Dedifferentiated amniotic fluid mesenchymal stem cell (primary cell): ENCODE measurements at regions not wholly inside any gene's neighbourhood (a gene's known extent, or its start where the extent isn't known, plus 50 kb on each side); places are given as distances from the start of the nearest gene placed in this dataset.
"Not testable (repeated sequence)": the region's sequence is repeated elsewhere in the genome, so short reads cannot be mapped to it uniquely, and the experiment has no call there.

Experiments
- DNase-seq: peaks from one replicate; pipeline ENCODE4 v3.0.0-alpha.2; 2016; ENCODE audit errors: extremely low spot score

DNA sequence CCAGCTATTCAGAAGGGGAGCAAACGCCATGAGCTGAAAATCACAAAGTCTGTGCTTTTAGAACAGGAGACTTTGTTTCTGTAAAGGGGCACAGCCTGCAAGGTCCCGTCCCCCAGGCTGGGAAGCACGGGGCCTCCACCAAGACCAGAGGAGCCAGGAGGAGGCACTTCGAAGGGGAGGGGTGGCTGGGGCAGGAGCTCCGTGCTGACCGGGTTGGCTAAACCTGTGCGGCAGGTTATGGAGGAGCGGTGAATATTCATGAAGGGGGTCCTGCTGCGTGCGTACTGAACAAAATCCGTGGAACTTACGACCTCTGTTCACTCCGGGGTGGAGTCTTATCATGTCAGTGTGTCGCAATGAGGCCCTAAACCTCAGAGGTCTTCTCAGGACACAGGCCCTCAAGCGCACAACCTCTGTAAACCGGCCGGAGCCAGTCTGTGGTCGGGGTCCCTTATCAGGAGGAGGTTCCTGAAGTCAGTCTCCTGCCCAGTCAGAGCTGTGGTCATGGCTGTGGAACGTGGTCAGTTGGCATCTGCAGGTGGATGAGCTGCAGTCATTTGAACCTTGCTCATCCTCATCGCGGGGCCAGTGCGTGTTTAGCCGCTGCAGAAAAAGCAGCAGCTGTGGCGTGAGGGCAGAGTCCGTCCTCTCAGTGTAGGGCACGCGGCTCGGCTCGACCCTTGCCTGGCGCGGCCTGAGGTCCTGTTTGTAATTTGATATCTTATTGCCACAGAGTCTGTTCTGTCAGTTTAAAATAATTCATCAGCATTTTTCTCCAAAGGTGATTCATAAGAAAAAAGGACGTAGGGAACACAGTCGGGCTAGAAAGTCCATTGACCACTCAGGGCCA lies 5507.7 kb upstream of the TPTE start:
- DNase-seq: not testable (repeated sequence)

DNA sequence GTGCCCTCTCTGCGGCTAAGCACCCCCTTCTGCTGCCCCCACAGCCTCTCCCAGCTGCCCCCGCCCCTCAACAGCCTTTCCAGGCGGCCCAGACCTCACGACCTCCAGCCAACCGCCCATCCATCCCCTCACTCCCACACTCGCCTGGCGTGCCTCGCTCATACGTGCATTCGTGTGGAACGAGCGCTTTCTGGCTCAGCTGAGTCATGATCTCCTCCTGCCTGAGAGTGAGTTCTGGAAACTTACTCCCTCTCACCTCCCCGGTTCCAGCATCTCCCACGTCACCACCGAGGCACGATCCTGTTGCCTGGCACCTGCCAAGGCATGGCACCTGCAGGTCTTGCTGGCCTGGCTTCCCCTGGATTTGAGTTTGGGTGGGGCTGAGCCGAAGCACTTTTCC lies 5506.2 kb upstream of the TPTE start:
- DNase-seq: not testable (repeated sequence)

DNA sequence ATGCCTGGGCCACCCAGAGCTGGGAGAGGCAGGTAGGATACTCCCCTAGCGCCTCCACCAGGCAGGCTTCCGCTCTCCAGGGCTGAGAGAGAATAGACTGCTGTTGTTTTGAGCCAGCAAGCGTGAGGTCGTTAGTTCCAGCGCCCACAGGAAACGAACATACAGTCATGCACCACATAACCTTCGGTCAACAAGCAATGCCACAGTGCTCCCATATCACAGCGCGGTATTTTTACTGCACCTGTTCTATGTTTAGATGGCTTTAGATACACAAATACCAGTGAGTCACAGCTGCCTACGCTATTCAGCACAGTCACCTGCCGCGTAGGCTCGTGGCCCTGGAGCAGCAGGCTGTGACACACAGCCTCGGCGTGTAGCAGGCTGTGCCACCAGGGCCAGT lies 5502.3 kb upstream of the TPTE start:
- DNase-seq: not testable (repeated sequence)

DNA sequence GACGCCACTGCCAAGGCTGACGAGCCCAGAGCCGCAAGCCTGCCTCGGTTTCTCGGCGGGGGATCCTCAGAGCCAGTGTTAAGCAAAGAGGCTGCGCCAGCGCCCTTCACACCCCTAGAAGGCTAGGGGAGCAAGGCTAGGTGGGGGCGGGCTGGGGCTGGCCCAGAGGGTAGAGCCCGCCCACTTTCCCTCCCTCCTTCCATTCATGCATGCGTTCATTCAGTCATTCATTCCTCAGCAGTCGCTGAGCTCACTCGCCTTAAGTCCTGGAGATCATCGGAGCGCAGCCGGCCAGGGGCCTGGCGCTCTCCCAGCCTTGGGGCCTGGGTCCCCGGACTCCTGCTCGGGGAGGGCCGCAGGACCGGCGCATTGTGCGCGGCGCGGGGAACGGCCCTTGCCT lies 5499.6 kb upstream of the TPTE start:
- not testable (repeated sequence) for DNase-seq

DNA sequence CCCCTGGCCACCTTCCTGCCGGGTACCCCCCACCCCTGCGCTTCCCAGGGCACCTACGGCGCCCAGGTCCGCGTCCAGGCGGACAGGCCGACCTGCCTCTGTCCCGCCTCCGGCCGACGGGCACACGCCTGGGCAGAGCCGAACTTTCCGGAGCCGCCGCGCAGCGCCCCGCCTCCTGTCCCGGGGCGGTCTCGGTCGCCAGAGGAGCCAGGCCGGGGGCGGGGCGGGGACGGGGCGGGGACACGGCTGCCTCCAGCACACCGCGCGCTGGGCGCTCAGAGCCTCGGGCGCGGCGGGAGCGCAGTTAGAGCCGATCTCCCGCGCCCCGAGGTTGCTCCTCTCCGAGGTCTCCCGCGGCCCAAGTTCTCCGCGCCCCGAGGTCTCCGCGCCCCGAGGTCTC lies 5499.1 kb upstream of the TPTE start:
- DNase-seq: not testable (repeated sequence)

DNA sequence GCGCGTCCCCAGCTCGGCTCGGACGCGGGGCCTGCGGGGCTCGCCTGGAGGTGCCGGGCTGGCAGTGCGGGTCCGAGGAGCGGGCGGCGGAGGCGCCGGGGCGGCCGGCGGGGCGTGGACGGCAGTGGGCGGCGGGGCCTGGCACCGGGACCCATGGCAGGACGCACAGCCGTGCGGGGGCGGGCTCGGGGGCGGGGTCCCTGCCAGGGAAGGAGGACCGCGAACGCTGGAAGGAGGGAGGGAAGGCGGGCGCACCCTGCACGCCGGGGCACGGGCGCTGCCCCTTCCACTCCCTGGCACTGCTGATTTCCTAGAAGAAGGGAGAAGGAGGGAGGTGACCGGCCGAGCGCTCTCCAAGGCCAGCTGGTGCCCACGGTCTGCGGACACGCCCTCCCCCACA lies 5498.6 kb upstream of the TPTE start:
- DNase-seq: not testable (repeated sequence)

DNA sequence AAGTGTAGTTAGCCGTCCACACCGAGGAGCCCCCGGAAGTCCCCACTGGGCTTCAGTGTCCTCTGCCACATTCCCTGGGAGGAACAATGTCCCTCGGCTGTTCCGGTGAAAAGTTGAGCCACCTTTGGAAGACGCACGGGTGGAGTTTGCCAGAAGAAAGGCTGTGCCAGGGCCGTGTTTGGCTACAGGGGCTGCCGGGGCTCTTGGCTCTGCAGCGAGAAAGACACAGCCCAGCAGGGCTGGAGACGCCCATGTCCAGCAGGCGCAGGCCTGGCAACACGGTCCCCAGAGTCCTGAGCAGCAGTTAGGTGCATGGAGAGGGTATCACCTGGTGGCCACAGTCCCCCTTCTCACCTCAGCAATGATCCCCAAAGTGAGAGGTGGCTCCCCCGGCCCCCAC lies 5486.2 kb upstream of the TPTE start:
- DNase-seq: not testable (repeated sequence)

DNA sequence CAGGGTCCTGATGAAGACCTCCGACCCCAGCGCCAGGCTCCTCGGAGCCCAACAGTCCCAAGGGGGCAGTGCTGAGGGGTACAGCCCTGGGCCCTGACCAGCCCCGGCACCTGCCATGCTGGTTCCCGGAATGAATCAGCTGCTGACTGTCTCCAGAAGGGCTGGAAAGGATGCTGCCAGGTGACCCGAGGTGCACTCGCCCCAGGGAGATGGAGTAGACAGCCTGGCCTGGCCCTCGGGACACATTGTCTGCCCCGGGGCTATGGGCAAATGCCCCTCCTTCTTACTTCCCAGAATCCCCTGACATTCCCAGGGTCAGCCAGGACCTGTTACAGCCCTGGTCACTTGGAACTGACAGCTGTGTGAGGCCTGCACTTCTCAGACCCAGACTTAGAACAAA lies 5485.8 kb upstream of the TPTE start:
- DNase-seq: not testable (repeated sequence)

DNA sequence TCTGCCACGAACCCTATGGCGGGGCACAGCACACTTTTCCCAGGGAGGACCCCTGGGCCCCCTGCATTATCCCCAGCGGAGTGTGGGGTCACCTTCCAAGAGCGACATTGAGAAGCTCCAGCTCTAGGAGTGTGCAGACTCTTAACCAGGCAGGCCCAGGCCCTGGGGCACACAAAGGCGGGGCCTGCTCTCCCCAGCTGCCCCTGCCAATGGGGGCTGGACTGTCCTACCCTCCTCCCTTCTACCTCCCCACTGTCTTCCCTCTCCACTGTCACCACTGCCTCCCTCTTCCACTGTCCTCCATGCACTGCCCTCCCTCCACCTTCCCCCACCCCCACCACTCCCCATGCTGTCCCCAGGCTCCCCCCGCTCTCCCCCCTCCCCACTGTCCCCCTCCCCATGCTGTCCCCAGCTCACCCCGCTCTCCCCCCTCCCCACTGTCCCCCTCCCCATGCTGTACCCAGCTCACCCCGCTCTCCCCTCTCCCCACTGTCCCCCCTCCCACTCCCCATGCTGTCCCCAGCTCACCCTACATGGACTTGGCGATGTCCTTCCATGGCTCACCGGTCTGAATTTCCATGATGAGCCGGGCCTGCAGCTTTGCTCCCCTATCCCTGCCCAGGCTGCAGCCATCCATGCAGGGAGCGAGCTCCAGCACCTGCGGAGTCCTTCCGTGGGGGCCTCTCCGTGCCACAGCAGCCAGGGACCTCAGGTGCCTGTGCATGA lies 5483.6 kb upstream of the TPTE start:
- not testable (repeated sequence) for DNase-seq

DNA sequence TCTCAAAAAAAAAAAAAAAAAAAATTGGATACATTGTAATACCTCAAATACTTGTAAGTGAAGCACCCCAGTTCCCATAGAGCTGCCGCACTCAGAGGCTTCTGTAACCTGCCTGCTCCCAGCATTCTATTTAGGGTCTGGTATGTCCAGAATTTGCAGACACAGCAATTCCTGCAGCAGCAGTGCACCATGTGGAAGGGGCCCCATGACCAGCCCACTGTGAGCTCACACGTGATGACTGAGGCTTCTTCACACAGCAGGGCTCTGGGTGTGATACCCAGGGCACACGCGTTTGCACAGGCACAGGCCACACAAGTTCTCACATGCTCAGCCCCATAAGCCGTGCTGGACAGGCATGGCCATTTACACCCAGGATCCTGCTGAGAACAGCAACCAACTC lies 5481.5 kb upstream of the TPTE start:
- not testable (repeated sequence) for DNase-seq

DNA sequence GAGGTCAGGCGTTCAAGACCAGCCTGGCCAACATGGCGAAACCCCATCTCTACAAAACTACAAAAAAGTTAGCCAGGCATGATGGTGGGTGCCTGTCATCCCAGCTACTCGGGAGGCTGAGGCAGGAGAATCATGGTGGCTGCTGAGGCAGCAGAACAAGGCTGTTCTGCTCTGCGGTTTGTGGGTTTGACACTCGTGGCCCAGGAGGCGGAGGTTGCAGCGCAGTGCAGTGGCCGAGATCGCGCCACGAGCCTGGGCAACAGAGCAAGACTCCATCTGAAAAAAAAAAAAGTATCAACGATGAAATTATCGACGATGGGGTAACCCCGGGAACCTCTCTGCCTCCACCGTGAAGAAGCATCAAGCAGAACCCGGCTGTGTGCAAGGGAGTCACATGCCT lies 5478.8 kb upstream of the TPTE start:
- not testable (repeated sequence) for DNase-seq

DNA sequence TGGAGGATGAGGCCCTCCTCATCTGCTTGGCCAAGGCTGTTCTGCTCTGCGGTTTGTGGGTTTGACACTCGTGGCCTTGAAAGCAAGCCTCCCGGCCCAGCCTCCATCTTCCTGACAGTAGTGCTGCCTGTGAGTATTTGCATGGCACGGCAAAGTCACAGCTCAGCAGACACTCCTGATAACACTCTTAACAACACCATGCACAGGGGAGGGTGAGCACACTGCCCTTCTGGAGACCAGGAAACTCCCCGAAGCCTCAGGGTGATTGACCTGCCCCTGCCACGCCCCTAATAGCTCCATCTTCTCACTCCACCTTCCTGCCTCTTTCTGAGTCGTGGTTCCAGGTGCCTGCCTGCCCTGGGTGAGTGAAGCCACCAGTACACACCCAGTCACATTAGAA lies 5476.6 kb upstream of the TPTE start:
- not testable (repeated sequence) for DNase-seq

DNA sequence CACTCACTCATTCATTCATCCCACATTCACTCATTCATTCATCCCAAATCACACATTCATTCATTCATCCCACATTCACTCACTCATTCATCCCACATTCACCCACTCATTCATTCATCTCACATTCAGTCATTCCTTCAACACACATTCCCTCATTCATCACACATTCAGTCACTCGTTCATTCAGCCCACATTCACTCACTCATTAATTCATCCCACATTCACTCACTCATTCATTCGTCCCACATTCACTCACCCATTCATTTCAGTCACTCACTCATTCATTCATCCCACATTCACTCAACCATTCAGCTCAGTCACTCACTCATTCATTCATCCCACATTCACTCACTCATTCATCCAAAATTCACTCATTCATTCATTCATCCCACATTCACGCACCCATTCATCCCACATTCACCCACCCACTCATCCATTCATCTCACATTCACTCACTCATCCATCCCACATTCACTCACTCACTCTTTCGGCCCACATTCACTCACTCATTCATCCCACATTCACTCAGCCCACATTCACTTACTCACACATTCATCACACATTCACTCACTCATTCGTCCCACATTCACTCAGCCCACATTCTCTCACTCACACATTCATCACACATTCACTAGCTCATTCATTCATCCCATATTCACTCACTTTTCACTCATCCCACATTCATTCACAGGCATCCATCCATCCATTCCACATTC lies 5469.9 kb upstream of the TPTE start:
- DNase-seq: not testable (repeated sequence)

DNA sequence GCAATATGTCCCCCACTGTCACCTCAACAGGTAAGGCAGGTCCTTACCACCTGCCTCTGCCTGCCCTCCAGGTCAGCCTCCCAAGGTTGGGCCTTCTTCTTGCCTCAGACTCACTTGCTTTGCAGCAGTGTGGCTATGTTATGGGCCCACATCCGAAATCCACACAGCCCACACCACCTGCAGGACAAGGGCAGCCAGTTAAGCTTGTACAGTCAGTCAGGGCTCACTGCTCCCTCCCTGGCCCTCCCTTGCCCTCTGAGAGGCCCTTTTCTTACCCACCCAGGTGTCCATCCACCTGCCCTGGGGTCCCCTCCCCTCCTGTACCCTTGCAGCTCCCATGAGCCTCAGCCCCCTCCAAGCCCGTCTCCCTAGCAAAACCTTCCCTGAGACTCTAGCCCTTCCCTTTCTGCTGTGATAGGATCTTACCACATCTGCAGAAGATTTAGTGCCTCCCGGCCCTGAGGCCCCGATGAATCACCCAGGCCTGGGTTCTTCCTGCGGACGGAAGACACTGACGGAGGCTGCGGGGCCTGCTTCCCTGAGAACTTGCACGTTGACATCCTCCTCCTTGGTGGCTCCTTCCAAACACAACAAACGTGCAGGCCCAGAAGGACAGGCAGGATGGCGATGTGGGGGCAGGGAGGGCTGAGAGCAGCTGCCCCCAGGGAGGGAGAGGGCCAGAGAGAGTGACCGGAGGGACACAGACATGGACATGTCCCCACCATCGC lies 5466.2 kb upstream of the TPTE start:
- not testable (repeated sequence) for DNase-seq

DNA sequence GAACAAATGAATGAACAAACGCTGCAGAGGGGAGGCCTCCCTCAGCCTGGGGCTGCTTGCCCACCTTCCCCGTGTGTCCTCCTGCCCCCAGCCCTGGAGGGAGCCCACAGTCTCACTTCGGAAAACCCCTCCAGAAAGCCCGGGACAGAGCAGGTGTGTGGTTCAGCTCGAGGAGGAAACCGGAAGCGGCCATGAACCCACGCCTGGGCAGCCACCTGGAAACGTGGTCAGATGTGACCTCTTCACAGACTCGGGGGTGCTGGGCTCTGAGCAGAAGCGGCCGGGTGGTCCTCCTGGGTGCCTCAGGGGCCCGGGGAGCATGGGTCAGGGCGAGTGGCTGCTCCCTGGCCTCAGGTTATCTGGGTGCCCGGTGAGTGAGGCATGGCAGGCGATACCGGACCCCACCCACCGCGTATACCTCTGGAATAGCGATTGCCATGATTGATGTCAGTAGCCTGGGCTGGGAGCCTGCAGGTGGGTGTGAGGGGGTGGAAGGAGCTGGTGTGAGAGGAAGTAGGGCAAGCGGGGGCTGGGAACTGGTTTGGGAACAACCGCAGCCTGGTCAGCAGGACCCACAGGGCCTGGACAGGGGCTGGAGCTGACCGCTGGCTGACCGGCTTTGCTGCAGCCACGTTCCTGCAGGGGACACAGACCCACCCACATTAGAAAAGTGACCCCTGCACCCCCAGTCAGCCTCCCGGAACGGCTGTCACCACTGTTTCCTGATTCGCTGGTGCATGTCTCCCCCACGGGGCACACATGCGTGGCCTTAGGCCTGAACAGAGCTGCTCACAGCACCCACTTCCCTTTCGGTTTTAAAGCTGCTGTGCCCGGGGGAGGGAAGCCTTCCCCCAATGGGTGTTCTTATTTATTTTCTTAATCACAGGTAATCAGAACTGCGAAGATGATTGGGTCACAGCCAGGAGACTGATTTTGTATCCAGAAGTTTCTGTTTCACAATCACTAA lies 5465.1 kb upstream of the TPTE start:
- DNase-seq: not testable (repeated sequence)

DNA sequence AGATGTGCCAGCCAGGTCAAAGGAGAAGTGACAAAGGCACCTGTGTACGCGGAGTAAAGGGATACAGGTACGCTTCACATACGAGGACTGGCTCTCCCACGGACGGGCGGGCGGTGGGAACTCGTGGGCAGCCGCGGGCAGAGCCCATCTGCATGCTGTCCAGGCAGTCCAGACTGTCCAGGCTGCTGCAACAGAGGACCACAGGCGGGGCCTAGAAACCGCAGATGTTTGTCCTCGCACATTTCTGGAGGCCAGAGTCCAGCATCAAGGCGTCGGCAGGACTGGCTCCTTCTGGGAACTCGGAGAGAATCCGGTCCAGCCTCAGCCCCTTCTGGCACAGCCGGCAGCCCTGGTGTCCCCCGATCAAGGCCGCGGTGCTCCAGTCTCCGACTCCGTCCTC lies 5464.3 kb upstream of the TPTE start:
- DNase-seq: not testable (repeated sequence)

DNA sequence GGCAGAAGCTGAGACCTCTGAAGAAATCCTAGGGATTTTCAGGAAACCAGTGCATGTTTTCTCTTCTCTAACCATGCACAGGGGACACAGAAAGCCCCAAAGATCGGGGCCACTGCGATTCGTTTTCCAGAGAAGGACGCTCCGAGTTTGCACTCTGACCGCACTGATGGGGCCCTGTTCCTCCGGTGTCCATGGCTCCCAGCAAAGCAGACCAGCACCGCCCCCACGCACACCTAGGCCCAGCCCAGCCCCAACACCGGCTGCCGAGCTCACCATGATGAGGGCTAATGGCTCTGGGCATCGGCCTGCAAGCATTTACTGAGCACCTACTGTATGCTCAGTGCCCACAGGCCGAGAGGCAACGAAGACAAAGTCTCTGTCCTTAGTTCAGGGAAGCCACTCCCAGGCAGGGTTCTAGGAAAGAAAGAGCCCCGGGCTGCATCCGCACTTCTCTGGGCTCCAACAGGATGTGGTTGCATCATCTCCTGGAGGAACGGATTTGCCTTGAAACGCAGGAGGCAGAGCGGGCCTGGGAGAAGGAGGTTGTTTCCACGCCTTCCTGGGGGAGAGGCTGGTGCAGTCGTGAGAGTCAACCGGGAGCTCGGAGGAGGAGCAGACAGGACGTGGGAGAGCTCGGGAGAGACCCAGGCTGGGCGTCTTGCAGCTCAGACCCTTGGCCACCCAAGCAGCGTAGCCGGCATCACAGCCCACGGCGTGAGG lies 5460.9 kb upstream of the TPTE start:
- not testable (repeated sequence) for DNase-seq

DNA sequence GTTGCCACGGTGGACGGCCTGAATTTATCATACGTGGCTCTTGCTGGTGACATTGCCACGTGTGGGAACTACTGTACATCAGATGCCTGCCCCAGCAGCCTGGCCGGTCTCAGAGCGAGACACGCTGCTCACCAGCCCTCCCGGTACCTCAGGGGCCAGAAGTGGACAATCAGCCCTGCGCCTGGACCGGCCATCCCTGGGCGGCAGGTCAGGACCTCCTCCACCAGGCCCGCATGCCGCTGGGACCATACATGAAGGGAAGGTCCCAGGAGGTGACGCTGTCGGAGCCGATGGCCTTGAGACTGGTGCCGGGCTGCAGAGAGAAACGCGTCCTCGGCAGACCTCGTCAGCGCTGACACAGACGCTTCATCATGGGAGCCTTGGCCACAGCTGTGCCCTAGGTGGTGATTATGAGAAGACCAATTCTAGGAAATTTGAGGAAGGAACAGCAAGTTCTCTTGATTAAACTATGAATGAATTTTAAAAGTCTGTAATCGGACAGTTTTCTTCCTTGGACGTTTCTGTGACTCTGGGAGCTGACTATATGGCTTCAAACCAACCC lies 5456.7 kb upstream of the TPTE start:
- not testable (repeated sequence) for DNase-seq
